Lower leg skin (tissue), 4 donors: ENCODE measurements at regions not wholly inside any gene's neighbourhood (a gene's known extent, or its start where the extent isn't known, plus 50 kb on each side); places are given as distances from the start of the nearest gene placed in this dataset.

ENCODE experiments used
- DNase-seq, 2 donors: peaks; one replicate each; pipeline ENCODE4 v3.0.0-alpha.2; 2019; ENCODE audit warnings: low spot score in 2 of 2
- H3K4me3 ChIP-seq: fragments of 200-600 bp; sonication (generic); 2 replicates; pipeline ENCODE4 v1.5.1; 2017; ENCODE audit warnings: mild to moderate bottlenecking, low read depth; ENCODE audit not compliant: poor library complexity, severe bottlenecking
- CTCF ChIP-seq, 3 donors: fragments of 450-650 bp; IDR thresholded peaks; one replicate each; pipeline ENCODE4 v1.5.1; 2016; ENCODE audit warnings: antibody characterized with exemption in 3 of 3, mild to moderate bottlenecking in 3 of 3, moderate library complexity in 2 of 3
- POLR2A ChIP-seq, 2 donors: fragments of 450-650 bp; IDR thresholded peaks; one replicate each; pipeline ENCODE4 v1.6.1; 2016 to 2017; ENCODE audit warnings: antibody characterized with exemption in 2 of 2, mild to moderate bottlenecking in 1 of 2, moderate library complexity in 1 of 2
- WGBS, 2 donors: methylation state at CpG; one replicate each; pipeline ENCODE4 v1.1.5; 2018; 5-methylcytosine and 5-hydroxymethylcytosine counted together
- intact Hi-C: fragments of 100-400 bp; cut with DNase I; formaldehyde crosslinking; loops from one replicate; pipeline ENCODE4 v1.15.0; 2023; ENCODE audit warnings: low total_unique reads

- intact Hi-C loops = no loop called here
- no peak for TF ChIP-seq POLR2A (IDR thresholded peaks at IDR 0.05)
- peak in 1 of 3 donors; percentile 46 for TF ChIP-seq CTCF (IDR thresholded peaks at IDR 0.05)
- no peak for DNase-seq
- 68 to 72% methylated on average over 8 of the region's 8 CpGs for WGBS, 2 donors
- no peak overlapping the region for H3K4me3 ChIP-seq
Measured at GRCh38 chr5:74953937-74954720, 87.9 kb upstream of the FAM169A start.

GRCh38 chr5:74953554-74953936 is 87.4 kb upstream of the FAM169A start:
- TF ChIP-seq CTCF (IDR thresholded peaks at IDR 0.05) = no peak
- TF ChIP-seq POLR2A (IDR thresholded peaks at IDR 0.05) = no peak
- DNase-seq = no peak
- intact Hi-C loops = no loop called here
- no peak overlapping the region for H3K4me3 ChIP-seq
- WGBS, 2 donors = 86 to 93% methylated on average over 5 of the region's 5 CpGs

- no peak overlapping the region for H3K4me3 ChIP-seq
- DNase-seq = no peak
- intact Hi-C loops = no loop called here
- TF ChIP-seq POLR2A (IDR thresholded peaks at IDR 0.05) (no peak), CTCF (IDR thresholded peaks at IDR 0.05) (no peak)
- WGBS, 2 donors = 54% methylated on average over 4 of the region's 4 CpGs
Measured at GRCh38 chr5:74952406-74952805, 86.2 kb upstream of the FAM169A start.

- DNase-seq = no peak
- intact Hi-C loops = no loop called here
- TF ChIP-seq POLR2A (IDR thresholded peaks at IDR 0.05) (no peak), CTCF (IDR thresholded peaks at IDR 0.05) (no peak)
- H3K4me3 ChIP-seq = no peak overlapping the region
Measured at GRCh38 chr5:74951865-74952264, 85.7 kb upstream of the FAM169A start.

GRCh38 chr5:74950836-74951515 is 84.8 kb upstream of the FAM169A start:
- no peak overlapping the region for H3K4me3 ChIP-seq
- no peak for TF ChIP-seq CTCF (IDR thresholded peaks at IDR 0.05)
- TF ChIP-seq POLR2A (IDR thresholded peaks at IDR 0.05) = no peak
- no peak for DNase-seq
- WGBS, 2 donors = 64 to 90% methylated on average over 1 of the region's 1 CpG
- intact Hi-C loops = no loop called here
